Adrenal gland (tissue), 9 donors: ENCODE measurements at regions not wholly inside any gene's neighbourhood (a gene's known extent, or its start where the extent isn't known, plus 50 kb on each side); places are given as distances from the start of the nearest gene placed in this dataset.
"Not testable (repeated sequence)": the region's sequence is repeated elsewhere in the genome, so short reads cannot be mapped to it uniquely, and the experiment has no call there.

ENCODE experiments used
- DNase-seq, 7 donors: peaks; one replicate each; pipeline ENCODE4 v3.0.0-alpha.2; 2019 to 2020
- H3K27ac ChIP-seq, 5 donors: fragments of 200-600 bp; sonication (generic) in 4 of 5; 1 replicate in 3 of 5; 2 replicates in 2 of 5; pipeline versions ENCODE4 v1.5.1 to v1.8.0; 2016 to 2020; ENCODE audit warnings: mild to moderate bottlenecking in 1 of 5
- H3K27me3 ChIP-seq: fragments of 200-600 bp; 2 replicates; pipeline ENCODE4 v1.8.0; 2021
- H3K36me3 ChIP-seq, 2 donors: fragments of 200-600 bp; replicated peaks in 1 of 2; 1 replicate in 1 of 2; 2 replicates in 1 of 2; pipeline versions ENCODE4 v1.5.1 to v1.8.0; 2018 to 2022
- H3K4me1 ChIP-seq, 2 donors: fragments of 200-600 bp; replicated peaks in 1 of 2; 1 replicate in 1 of 2; 2 replicates in 1 of 2; pipeline versions ENCODE4 v1.5.1 to v1.8.0; 2018 to 2021
- H3K4me3 ChIP-seq, 4 donors: fragments of 200-600 bp; sonication (generic) in 3 of 4; one replicate each; pipeline ENCODE4 v1.5.1; 2016 to 2018
- H3K9me3 ChIP-seq, 3 donors: fragments of 200-600 bp; sonication (generic) in 1 of 3; replicated peaks in 1 of 3; 1 replicate in 2 of 3; 2 replicates in 1 of 3; pipeline versions ENCODE4 v1.5.1 to v1.8.0; 2016 to 2021
- CTCF ChIP-seq, 6 experiments: fragments of 450-650 bp in 4 of 6; fragments of 200-600 bp in 2 of 6; sonication (generic) in 1 of 6; IDR thresholded peaks; 1 replicate in 5 of 6; 2 replicates in 1 of 6; pipeline versions ENCODE4 v1.5.1 to v1.8.0; 2016 to 2021; ENCODE audit warnings: antibody characterized with exemption in 6 of 6, mild to moderate bottlenecking in 2 of 6, moderate library complexity in 1 of 6
- POLR2A ChIP-seq, 2 donors: fragments of 450-650 bp; IDR thresholded peaks; one replicate each; pipeline ENCODE4 v1.6.1; 2017; ENCODE audit warnings: antibody characterized with exemption in 2 of 2, mild to moderate bottlenecking in 2 of 2, moderate library complexity in 1 of 2
- WGBS, 4 donors: extraction: QIAGEN DNeasy Blood & Tissue Kit in 2 of 4; methylation state at CpG; one replicate each; pipeline versions ENCODE4 v1.1.5 to v1.1.7; 2013 to 2017; 5-methylcytosine and 5-hydroxymethylcytosine counted together
- intact Hi-C, 2 donors: fragments of 100-400 bp; cut with DNase I; formaldehyde crosslinking; loops; one replicate each; pipeline versions ENCODE4 v1.14.1 to v1.15.0; 2022 to 2023
- donor health status: healthy with polysubstance abuse.
- donor health status: Bipolar disorder and iron deficiency.
- donor health status: DM: yes; HTN: yes; CAD: no.
- donor health status: DM: no; HTN: no; CAD: no.
- donor health status: DM: no; HTN: no; CAD: no.

- Histone ChIP-seq H3K27me3 (no peaks in the 10 kb centered on the region), H3K36me3 (no peaks in the 10 kb centered on the region), H3K9me3 (no peaks in the 10 kb centered on the region), H3K27ac (no peak overlapping the region), H3K4me3 (no peak overlapping the region), H3K4me1 (no peaks in the 10 kb centered on the region)
- DNase-seq = no peak
- TF ChIP-seq CTCF (IDR thresholded peaks at IDR 0.05) (no peak), POLR2A (IDR thresholded peaks at IDR 0.05) (no peak)
- intact Hi-C loops = no loop called here
- WGBS, 4 donors = 84 to 100% (median 89%) methylated on average over 1 of the region's 1 CpG
These were observed 91.5 kb upstream of the CDH9 start for GRCh38 chr5:27129926-27130325.

GRCh38 chr5:27125856-27126255, 87.5 kb upstream of the CDH9 start:
- no peak for DNase-seq
- H3K9me3 ChIP-seq = no peaks in the 10 kb centered on the region
- no peaks in the 10 kb centered on the region for H3K4me1 ChIP-seq
- no peak for TF ChIP-seq POLR2A (IDR thresholded peaks at IDR 0.05)
- no peak for TF ChIP-seq CTCF (IDR thresholded peaks at IDR 0.05)
- H3K36me3 ChIP-seq = no peaks in the 10 kb centered on the region
- H3K27me3 ChIP-seq = no peaks in the 10 kb centered on the region
- no peak overlapping the region for H3K4me3 ChIP-seq
- intact Hi-C loops = no loop called here
- 82 to 91% (median 87%) methylated on average over 2 of the region's 2 CpGs for WGBS, 4 donors
- no peak overlapping the region for H3K27ac ChIP-seq

- Histone ChIP-seq H3K27me3 (no peaks in the 10 kb centered on the region), H3K36me3 (no peaks in the 10 kb centered on the region), H3K4me3 (no peak overlapping the region), H3K27ac (no peak overlapping the region), H3K9me3 (no peaks in the 10 kb centered on the region), H3K4me1 (no peaks in the 10 kb centered on the region)
- intact Hi-C loops = no loop called here
- TF ChIP-seq CTCF (IDR thresholded peaks at IDR 0.05) = peak in 5 of 6 experiments; percentile 7 to 40 (median 30)
- TF ChIP-seq POLR2A (IDR thresholded peaks at IDR 0.05) = no peak
- peak in 2 of 7 donors; percentile 13 to 16 for DNase-seq
- 17 to 28% (median 23%) methylated on average over 3 of the region's 3 CpGs for WGBS, 4 donors
These were observed 86.2 kb upstream of the CDH9 start for GRCh38 chr5:27124590-27124989.

GRCh38 chr5:27119736-27120321, 81.4 kb upstream of the CDH9 start:
- H3K27me3 ChIP-seq, intact Hi-C loops, DNase-seq, H3K4me1 ChIP-seq, H3K27ac ChIP-seq, H3K9me3 ChIP-seq, H3K4me3 ChIP-seq, H3K36me3 ChIP-seq: not testable (repeated sequence)
- WGBS, 4 donors = 93 to 96% (median 95%) methylated on average over 3 to 38 of the region's 38 CpGs

GRCh38 chr5:27103486-27103885, 65.1 kb upstream of the CDH9 start:
- WGBS, 4 donors = 63 to 79% (median 67%) methylated on average over 2 of the region's 2 CpGs
- DNase-seq = no peak
- no peak overlapping the region for H3K27ac ChIP-seq
- no peak overlapping the region for H3K4me3 ChIP-seq
- H3K36me3 ChIP-seq = no peaks in the 10 kb centered on the region
- no peaks in the 10 kb centered on the region for H3K4me1 ChIP-seq
- no peaks in the 10 kb centered on the region for H3K27me3 ChIP-seq
- H3K9me3 ChIP-seq = no peaks in the 10 kb centered on the region
- intact Hi-C loops = no loop called here
- TF ChIP-seq CTCF (IDR thresholded peaks at IDR 0.05) (no peak), POLR2A (IDR thresholded peaks at IDR 0.05) (no peak)

- H3K4me3 ChIP-seq, H3K4me1 ChIP-seq, DNase-seq, H3K27ac ChIP-seq, intact Hi-C loops, H3K27me3 ChIP-seq, H3K9me3 ChIP-seq, H3K36me3 ChIP-seq: not testable (repeated sequence)
- WGBS, 4 donors = 79 to 90% (median 88%) methylated on average over 16 of the region's 16 CpGs
These were observed 57.4 kb upstream of the CDH9 start for GRCh38 chr5:27095761-27096160.
